Activated naive CD4-positive, alpha-beta T cell treated with anti-CD3 and anti-CD28 coated beads for 36 hours (primary cell): ENCODE measurements at regions not wholly inside any gene's neighbourhood (a gene's known extent, or its start where the extent isn't known, plus 50 kb on each side); places are given as distances from the start of the nearest gene placed in this dataset.
A peak's percentile ranks its signal among the peaks of the same experiment; 100 is the strongest.

ENCODE experiments used
- CTCF ChIA-PET: fragments of 350-600 bp; sonication (Branson Sonifier 250); formaldehyde crosslinking; loops from one replicate; lab custom pipeline; 2021; ENCODE audit warnings: antibody characterized with exemption; lab: Charles Lee
- DNase-seq: peaks from one replicate; pipeline ENCODE4 v3.0.0-alpha.2; 2020
- H3K27ac Mint-ChIP-seq: one replicate; pipeline ENCODE4 v1.8.0; 2021; ENCODE audit warnings: mild to moderate bottlenecking, mixed read lengths
- H3K27me3 Mint-ChIP-seq: one replicate; pipeline ENCODE4 v1.8.0; 2021; ENCODE audit warnings: low read depth, mixed read lengths
- H3K36me3 Mint-ChIP-seq: one replicate; pipeline ENCODE4 v1.8.0; 2021; ENCODE audit warnings: low read depth, mixed read lengths
- H3K4me1 Mint-ChIP-seq: one replicate; pipeline ENCODE4 v1.8.0; 2021; ENCODE audit warnings: low read depth, mixed read lengths
- H3K4me3 Mint-ChIP-seq: one replicate; pipeline ENCODE4 v1.8.0; 2021; ENCODE audit warnings: mild to moderate bottlenecking, moderate library complexity, mixed read lengths
- H3K9me3 Mint-ChIP-seq: one replicate; pipeline ENCODE4 v1.8.0; 2021; ENCODE audit warnings: mixed read lengths
- intact Hi-C: fragments of 100-400 bp; cut with micrococcal nuclease; formaldehyde crosslinking; loops from one replicate; pipeline ENCODE4 v1.15.1; 2023

DNA sequence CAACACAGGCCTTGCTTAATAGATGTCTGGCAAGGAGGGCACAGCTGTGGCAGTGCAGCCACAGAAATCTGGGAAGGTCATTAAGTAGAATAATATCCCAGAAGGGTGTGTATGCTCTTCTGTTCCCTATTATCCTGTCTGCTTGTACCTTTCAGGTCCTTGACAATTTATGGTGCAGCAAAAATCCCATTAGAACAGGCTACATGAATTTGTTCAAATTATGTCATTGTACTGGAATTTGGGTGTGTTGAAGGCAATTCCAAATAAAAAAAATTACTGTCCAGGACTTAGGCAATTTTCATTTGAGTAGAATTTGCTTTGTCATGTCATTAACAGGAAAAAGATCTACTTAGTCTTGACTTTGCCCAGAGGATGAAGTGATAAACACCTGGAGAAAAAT, 192.1 kb downstream of the IDS start:
- H3K4me3 Mint-ChIP-seq, result no peak overlapping the region

DNA sequence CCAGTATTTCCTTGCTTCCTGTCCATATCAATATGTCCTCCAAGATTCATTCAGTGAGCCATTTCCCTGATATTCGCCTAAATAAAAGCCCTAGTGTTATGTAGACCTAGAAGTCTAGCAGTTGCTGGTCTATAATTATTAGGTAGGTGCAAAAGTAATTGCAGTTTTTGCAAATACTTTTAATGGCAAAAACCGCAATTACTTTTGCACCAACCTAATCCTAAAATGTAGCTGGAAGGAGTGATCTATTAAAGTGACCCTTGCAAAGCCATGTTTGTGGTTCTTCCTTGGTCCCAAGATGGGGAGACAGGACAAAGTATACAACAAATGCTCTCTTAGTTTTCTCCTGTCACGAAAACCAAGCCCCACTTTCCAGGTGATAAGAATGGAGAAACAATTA, 193.0 kb downstream of the IDS start:
- H3K27ac Mint-ChIP-seq, result no peak overlapping the region
- CTCF ChIA-PET, result no interaction called here
- DNase-seq, result no peak
- no peaks in the 10 kb centered on the region for H3K36me3 Mint-ChIP-seq
- no peaks in the 10 kb centered on the region for H3K9me3 Mint-ChIP-seq
- H3K27me3 Mint-ChIP-seq, result no peaks in the 10 kb centered on the region
- no peaks in the 10 kb centered on the region for H3K4me1 Mint-ChIP-seq
- intact Hi-C loops, result no loop called here
- H3K4me3 Mint-ChIP-seq, result no peak overlapping the region

More for the DNA sequence above, 192.1 kb downstream of the IDS start:
- no peaks in the 10 kb centered on the region for H3K9me3 Mint-ChIP-seq
- CTCF ChIA-PET, result no interaction called here
- H3K27me3 Mint-ChIP-seq, result peaks cover 3% of the 10 kb centered on the region
- no peak overlapping the region for H3K27ac Mint-ChIP-seq
- intact Hi-C loops, result no loop called here
- no peak for DNase-seq
- H3K4me1 Mint-ChIP-seq, result no peaks in the 10 kb centered on the region
- H3K36me3 Mint-ChIP-seq, result no peaks in the 10 kb centered on the region

DNA sequence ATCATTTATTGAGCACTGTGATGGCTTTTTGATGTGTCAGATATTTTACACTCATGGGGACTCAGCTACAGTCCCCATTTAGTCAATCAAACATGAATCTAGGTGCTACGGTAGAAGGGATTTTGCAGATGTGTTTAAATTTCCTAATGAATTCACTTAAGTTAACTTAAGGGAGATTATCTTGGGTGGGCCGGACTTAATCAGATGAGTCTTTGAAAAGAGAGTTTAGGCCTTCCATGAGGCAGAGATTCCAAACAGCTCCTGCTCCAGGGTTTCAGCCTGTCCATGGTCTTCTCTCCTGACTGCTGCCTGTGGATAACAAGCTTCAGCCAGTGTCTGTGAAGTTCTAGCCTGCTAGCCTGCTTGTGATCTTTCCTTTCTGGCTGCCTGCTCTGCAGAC, 202.4 kb downstream of the IDS start:
- Mint-ChIP-seq H3K27ac (no peak overlapping the region), H3K27me3 (no peaks in the 10 kb centered on the region), H3K9me3 (no peaks in the 10 kb centered on the region), H3K36me3 (no peaks in the 10 kb centered on the region), H3K4me3 (no peak overlapping the region), H3K4me1 (no peaks in the 10 kb centered on the region)
- CTCF ChIA-PET, result no interaction called here
- DNase-seq, result no peak
- intact Hi-C loops, result no loop called here

DNA sequence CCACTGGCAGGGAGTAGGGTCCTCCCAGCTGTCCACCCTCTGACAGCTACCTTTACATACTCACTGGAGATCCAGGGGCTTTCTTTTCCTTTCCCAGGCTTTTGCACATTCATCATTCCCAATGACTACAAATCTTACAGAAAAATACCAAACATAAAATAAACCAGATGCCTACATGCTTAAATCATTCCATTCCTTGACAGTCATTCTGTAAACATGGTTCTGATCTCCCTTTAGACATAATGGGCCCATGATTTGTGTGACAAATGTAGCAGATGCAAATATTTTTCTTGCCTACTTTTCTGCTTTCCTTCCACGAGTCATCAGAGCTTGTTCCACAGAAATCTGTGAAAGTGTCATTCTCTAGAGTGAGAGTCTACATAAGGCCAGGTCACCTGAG, 207.0 kb downstream of the IDS start:
- no peak for DNase-seq
- CTCF ChIA-PET, result no interaction called here
- Mint-ChIP-seq H3K4me1 (no peaks in the 10 kb centered on the region), H3K4me3 (no peak overlapping the region), H3K27me3 (no peaks in the 10 kb centered on the region), H3K36me3 (no peaks in the 10 kb centered on the region), H3K27ac (no peak overlapping the region), H3K9me3 (no peaks in the 10 kb centered on the region)
- intact Hi-C loops, result no loop called here

DNA sequence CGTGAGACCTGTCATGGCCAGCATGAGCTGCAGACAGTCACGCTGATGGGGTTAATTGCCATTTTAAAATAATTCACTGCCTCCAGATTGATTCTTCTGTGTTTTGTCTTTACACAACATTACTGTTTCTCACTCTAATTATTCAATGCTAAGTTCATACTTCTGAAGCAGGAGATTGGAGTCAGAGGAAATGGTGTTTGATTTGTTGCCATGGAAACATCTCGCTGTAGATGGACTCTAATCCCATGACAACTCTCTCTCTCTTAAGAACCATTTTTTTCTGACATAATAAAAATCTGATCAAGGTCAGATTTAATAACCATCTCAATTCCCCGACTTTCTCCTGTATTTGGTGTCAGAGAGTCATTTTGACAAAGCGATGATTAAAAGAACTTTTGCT, 209.0 kb downstream of the IDS start:
- Mint-ChIP-seq H3K9me3 (no peaks in the 10 kb centered on the region), H3K27ac (no peak overlapping the region), H3K36me3 (no peaks in the 10 kb centered on the region), H3K4me3 (no peak overlapping the region), H3K27me3 (no peaks in the 10 kb centered on the region), H3K4me1 (no peaks in the 10 kb centered on the region)
- intact Hi-C loops, result no loop called here
- CTCF ChIA-PET, result no interaction called here
- DNase-seq, result no peak

DNA sequence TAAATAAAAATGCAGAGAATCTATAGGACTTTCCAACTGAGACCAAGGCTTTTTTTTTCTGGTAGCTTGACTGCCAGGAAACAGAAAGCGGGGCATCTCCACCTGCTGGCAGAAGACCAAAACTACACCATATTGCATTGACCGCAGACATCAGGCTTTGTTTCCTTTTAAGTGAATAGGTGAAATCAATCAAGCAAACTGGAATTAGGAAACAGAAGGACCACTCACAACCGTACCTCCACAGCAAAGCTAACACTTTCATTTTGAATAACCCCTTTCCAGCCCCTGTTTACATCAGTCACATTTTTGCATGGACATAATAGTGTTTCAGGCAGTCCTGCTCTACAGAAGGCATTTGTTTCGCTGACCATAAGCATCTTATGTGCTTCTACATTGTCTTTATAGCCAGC, 218.2 kb downstream of the IDS start:
- H3K4me1 Mint-ChIP-seq, result peaks cover 17% of the 10 kb centered on the region
- CTCF ChIA-PET, result interaction anchor here (0.7 to 1.2 kb wide), 4 partner anchors 183 to 1737 kb away, joined by 3 to 4 read pairs (median 3); no protein-coding TSS in a partner anchor
- H3K9me3 Mint-ChIP-seq, result no peaks in the 10 kb centered on the region
- no peaks in the 10 kb centered on the region for H3K36me3 Mint-ChIP-seq
- no peaks in the 10 kb centered on the region for H3K27me3 Mint-ChIP-seq
- intact Hi-C loops, result loop anchor here (1.0 to 10.0 kb wide), 8 partner anchors 135 to 1372 kb away; partner anchors contain the start of gene FMR1
- no peak overlapping the region for H3K27ac Mint-ChIP-seq
- DNase-seq, result peak; percentile 59
- no peak overlapping the region for H3K4me3 Mint-ChIP-seq

DNA sequence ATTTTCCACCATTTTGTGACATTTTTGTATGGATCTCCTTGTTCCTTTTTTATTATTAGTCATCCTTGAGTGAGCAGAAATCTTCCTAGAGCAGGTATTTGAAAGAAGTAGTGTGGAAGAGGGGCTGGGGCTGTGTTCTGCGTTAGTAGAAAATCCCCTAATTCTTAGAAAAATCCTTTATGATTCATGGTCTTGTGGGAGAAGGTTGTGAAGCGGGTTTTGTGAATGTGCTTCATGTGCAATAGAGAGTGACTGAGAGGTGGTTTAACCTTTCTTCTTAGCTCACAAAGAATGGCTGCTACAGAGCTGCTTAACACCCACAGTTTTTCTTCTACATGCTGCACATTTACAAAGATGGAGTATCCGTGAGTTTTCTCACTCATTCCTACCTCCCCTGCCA, 220.5 kb downstream of the IDS start:
- intact Hi-C loops, result loop anchor here (5.0 to 10.0 kb wide), 7 partner anchors 132 to 1370 kb away; partner anchors contain the start of gene FMR1
- CTCF ChIA-PET, result interaction anchor here (1.2 kb wide), 1 partner anchor 186 kb away, joined by 4 read pairs; no protein-coding TSS in a partner anchor
- H3K4me1 Mint-ChIP-seq, result peaks cover 17% of the 10 kb centered on the region
- H3K4me3 Mint-ChIP-seq, result no peak overlapping the region
- peak; percentile 4 for DNase-seq
- H3K9me3 Mint-ChIP-seq, result no peaks in the 10 kb centered on the region
- H3K27ac Mint-ChIP-seq, result no peak overlapping the region
- H3K36me3 Mint-ChIP-seq, result no peaks in the 10 kb centered on the region
- H3K27me3 Mint-ChIP-seq, result no peaks in the 10 kb centered on the region

DNA sequence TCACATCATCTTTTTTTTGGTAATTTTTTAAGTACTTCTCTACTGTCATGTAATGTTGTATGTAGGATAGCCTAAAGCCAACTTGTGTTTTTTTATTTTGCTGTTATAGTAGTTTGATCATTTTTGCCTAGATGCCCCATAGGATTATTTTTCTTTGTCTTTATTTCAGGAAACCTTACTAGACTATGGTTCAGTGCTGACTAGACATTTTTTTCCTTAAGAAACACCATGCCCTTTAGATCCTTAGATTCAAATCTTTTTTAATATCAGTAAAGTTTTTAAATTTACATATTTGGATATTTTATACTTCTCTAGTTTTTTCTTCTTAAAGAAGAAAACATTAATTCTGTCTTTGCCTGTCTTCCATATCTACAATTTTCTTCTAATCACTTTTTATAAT, 221.3 kb downstream of the IDS start:
- CTCF ChIA-PET, result interaction anchor here (0.5 kb wide), 1 partner anchor 1138 kb away, joined by 7 read pairs; no protein-coding TSS in a partner anchor
- Mint-ChIP-seq H3K27me3 (no peaks in the 10 kb centered on the region), H3K27ac (no peak overlapping the region)

DNA sequence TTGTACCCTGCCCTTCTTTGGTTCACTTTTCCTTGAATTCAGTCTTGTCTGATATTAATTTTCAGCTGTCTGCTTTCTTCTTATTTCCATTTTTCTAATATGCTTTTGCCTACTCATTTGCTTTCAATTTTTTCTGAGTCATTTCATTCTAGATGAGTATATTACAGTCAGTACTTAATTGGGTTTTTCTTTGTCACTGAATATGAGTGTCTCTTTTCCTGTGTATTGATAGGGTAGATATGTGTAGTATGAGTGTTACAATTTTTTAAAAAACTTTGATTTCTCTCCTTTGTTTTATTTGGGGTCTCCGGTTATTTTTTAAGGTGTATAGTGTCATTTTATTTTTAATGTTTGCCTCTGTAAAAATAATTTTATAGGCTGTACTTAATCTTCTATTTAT, 222.2 kb downstream of the IDS start:
- peaks cover 17% of the 10 kb centered on the region for H3K4me1 Mint-ChIP-seq

More for the DNA sequence above, 221.3 kb downstream of the IDS start:
- Mint-ChIP-seq H3K9me3 (no peaks in the 10 kb centered on the region), H3K36me3 (no peaks in the 10 kb centered on the region), H3K4me3 (no peak overlapping the region), H3K4me1 (peaks cover 17% of the 10 kb centered on the region)
- intact Hi-C loops, result loop anchor here (5.0 to 10.0 kb wide), 5 partner anchors 191 to 1369 kb away; partner anchors contain the start of gene FMR1
- no peak for DNase-seq

DNA sequence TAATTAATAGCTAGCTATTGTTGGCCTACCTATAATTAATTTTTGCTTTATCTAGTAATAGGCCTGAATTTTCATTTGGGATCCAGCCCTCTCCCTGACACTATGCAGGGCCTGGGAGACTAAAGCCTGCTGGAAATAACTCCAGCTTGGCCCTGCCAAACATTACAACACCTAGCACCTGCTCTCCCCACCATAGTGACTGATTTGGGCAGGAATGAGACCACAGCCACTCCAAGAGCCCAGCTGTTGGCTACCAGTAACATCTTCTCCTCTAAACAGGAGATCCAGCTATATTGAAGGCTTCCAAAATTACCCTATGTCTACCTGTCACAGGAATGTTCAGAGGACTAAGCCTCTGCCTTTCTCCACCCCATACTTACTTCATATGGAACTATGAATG, 225.1 kb downstream of the IDS start:
- DNase-seq, result no peak
- CTCF ChIA-PET, result no interaction called here
- H3K36me3 Mint-ChIP-seq, result no peaks in the 10 kb centered on the region
- no peak overlapping the region for H3K4me3 Mint-ChIP-seq
- no peak overlapping the region for H3K27ac Mint-ChIP-seq
- no peaks in the 10 kb centered on the region for H3K9me3 Mint-ChIP-seq
- H3K27me3 Mint-ChIP-seq, result no peaks in the 10 kb centered on the region
- intact Hi-C loops, result loop anchor here (5.0 to 10.0 kb wide), 5 partner anchors 195 to 1365 kb away; partner anchors contain the start of gene FMR1
- H3K4me1 Mint-ChIP-seq, result peaks cover 17% of the 10 kb centered on the region

More for the DNA sequence above, 222.2 kb downstream of the IDS start:
- Mint-ChIP-seq H3K27ac (no peak overlapping the region), H3K9me3 (no peaks in the 10 kb centered on the region), H3K27me3 (no peaks in the 10 kb centered on the region), H3K36me3 (no peaks in the 10 kb centered on the region), H3K4me3 (no peak overlapping the region)
- CTCF ChIA-PET, result no interaction called here
- intact Hi-C loops, result loop anchor here (5.0 to 10.0 kb wide), 5 partner anchors 192 to 1368 kb away; partner anchors contain the start of gene FMR1
- no peak for DNase-seq

DNA sequence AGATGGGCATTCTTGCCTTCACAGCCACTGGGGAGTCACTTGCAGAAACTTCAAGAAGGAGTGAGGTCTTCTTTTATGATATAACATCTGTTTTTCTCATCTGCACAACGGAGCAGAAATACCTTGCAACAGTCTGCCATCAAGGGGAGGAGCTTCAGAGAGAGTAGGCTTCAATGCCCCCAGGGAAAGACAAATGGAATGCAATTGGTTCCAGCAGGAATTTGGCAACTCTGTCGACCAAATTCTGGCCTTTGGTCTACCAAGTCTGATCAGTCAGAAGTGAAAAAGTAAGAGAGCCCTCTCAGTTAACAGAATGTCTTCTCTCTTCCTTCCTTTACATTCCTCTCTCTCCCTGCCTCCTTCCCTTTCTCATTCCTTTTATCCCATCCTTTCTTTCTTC, 229.3 kb downstream of the IDS start:
- no peaks in the 10 kb centered on the region for H3K4me1 Mint-ChIP-seq
- no peak overlapping the region for H3K4me3 Mint-ChIP-seq
- H3K27me3 Mint-ChIP-seq, result no peaks in the 10 kb centered on the region
- intact Hi-C loops, result no loop called here
- CTCF ChIA-PET, result no interaction called here
- no peaks in the 10 kb centered on the region for H3K36me3 Mint-ChIP-seq
- H3K27ac Mint-ChIP-seq, result no peak overlapping the region
- no peak for DNase-seq
- H3K9me3 Mint-ChIP-seq, result no peaks in the 10 kb centered on the region

DNA sequence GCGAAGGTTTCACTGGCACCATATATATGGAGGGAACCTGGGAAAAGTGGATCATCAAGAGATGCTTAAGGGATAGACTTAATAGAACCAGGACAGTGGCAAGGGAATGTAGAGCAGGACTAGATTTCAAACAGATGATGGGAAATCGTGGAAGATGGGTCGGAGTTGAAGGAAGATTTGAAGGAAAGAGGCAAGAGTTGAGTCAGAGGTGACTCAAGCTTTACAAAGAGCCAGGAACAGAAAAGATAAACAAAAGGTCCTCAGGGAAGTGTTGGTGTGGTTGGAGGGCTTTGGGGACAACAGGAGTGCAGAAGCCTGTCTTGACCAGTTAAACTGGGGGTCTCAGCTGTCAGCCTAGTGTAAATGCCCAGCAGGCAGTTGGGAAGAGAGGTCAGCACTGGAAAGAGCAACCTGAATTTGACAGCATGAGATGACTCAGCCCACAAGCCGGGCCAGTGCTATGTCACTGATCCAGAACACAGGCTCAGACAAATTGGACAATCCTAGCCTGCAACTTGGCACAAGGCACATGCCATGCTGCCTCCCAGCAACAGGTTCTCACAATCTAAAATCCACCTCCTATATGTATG, 230.5 kb downstream of the IDS start:
- no peaks in the 10 kb centered on the region for H3K27me3 Mint-ChIP-seq
- CTCF ChIA-PET, result no interaction called here

More for the DNA sequence above, 230.5 kb downstream of the IDS start:
- no peaks in the 10 kb centered on the region for H3K4me1 Mint-ChIP-seq
- H3K4me3 Mint-ChIP-seq, result no peak overlapping the region
- H3K36me3 Mint-ChIP-seq, result no peaks in the 10 kb centered on the region
- intact Hi-C loops, result no loop called here
- DNase-seq, result no peak
- H3K27ac Mint-ChIP-seq, result no peak overlapping the region
- no peaks in the 10 kb centered on the region for H3K9me3 Mint-ChIP-seq
